CD4-positive, alpha-beta T cell treated with Interleukin-1 beta for 1 hour (primary cell): ENCODE measurements at regions not wholly inside any gene's neighbourhood (a gene's known extent, or its start where the extent isn't known, plus 50 kb on each side); places are given as distances from the start of the nearest gene placed in this dataset.
"Not testable (repeated sequence)": the region's sequence is repeated elsewhere in the genome, so short reads cannot be mapped to it uniquely, and the experiment has no call there.

Experiments used
- DNase-seq, 2 donors: peaks; one replicate each; pipeline ENCODE4 v3.0.0-alpha.2; 2020 to 2022

DNA sequence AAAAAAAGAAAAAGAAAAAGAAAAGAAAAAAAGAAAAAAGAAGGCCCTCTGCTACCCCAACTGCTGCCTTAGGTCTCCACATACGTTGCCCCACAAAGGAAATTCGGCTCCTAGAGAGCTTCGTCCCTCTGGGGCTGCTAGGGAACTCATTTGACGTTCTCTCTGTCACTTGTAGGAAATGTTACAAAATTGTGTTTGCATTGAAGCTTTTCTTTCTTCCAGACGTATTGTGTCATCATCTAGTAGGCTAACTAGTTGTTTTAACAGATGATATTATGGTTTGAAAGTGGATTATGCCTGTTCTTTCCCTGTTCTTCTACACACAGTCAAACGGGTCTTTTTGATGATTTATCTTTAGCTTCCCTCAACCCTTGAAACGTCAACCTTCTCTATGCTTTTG lies 125.3 kb downstream of the BDH1 start:
- DNase-seq = no peak

DNA sequence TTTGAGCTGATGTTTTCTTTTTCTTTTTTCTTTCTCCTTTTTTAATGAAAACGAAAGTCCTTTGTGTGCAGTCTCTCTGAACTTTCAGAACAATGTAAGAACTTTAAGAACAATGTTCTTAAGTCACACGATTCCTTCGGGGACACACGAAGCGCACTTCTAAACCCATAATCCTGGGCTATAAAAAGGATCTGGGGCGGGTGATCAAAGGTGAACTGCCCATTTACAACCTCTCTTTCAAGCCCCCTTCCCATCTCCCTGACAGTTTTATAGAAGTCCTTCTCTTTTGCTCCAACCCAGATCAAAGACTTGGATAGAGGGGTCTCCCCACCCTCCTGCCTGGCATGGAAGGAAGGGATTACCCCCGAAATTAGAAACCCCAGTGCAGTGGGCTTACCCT lies 126.8 kb downstream of the BDH1 start:
- DNase-seq = no peak

DNA sequence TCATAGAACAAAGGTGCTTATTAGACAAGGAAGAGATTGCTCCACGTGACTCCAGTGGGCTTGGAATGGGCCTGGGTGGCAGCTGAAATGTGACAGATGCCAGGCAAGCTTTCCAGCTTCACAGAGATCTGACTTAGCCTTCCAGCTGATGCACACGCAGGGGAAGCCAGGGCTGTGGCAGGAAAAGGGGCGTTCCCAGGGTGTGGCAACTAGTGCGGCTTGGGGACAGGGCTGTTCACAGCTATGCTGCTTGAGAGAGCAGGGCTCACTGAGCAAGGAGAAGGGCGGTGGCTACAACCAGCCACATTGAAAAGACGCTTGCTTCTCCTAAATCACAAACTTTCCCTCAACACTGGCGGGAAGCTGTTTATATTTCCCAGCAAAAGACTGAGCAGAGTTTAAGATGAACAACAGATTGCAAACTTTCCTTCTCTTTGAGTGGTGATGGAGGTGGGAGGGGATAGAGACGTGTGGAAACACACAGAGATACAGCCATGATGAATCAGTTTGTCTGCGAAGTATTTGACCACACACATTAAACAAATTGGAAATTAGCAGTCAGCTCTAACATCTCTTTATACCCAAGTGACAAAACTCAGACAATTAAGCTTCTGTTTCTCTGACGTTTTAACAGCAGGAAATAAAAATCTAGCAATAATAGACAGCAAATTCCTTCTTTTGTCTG lies 127.5 kb downstream of the BDH1 start:
- peak; percentile 5 to 16 for DNase-seq

DNA sequence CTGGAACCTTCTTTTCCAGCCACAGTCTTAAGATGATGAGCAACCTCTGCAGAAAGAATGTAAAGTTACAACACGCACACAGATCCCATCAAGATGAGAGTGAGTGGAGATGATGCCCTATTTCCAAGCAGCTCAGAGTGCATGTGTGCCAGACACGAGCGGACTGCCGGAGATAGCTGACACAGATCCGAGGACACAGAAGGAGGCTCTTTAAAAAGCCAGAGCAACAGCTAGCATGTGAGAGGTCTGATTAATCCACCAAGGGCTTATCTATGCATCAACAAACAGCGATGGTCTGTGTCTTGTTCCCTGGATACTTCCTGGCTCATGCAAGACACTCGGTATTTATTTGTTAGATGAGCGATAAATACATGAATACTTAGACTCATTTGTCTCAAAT lies 128.6 kb upstream of the DLG1 start:
- no peak for DNase-seq

DNA sequence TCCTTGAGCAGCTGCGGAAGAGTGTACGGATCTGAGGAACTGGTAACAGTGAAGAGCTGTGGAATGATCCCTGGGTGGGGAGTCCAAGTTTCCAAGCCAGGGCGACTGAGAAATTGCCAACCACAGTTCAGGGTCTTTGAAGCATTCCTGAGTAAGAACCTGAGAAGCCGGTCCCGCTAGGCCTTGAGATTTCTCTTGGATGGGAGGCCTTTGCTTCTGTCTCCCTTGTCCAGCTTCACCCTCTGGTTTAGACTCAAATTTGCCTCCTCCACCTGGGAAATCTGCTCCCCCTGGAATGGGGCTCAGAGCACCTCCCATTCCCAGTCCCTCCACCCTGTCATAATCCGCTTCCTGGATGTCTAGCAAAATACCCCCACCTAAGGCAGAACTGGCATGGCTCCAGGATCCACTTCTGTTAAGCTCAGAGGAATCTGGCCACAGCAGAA lies 127.7 kb upstream of the DLG1 start:
- no peak for DNase-seq

DNA sequence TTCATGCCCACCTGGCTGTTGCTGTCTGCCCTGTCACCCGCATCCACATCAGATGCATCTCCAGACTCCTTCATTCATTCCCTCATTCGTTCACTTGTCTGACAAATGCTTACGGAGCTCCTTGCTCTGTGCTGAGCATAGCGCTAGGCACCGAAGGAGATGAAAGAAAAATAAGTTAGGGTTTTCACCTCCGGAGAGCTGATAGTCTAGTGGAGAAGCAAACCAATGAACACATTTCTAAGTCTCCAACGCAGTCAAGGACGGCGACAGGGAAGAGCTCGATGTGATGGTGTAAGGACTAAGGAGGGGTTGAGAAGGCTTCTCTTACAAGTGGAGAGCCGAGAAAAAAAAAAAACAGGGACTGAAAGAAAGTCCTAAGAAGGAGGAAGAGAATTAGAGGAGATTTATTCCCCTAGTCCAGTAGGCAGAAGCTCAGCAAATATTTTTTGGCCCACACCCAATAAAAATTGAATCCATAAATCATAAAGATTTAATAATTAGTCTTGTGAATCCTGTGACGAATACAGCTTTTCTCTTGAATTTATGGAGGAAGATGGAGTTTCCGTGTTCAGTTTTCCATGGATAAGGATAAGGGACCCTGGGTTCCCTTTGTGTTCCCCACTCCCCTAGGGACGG lies 127.2 kb upstream of the DLG1 start:
- DNase-seq = no peak

DNA sequence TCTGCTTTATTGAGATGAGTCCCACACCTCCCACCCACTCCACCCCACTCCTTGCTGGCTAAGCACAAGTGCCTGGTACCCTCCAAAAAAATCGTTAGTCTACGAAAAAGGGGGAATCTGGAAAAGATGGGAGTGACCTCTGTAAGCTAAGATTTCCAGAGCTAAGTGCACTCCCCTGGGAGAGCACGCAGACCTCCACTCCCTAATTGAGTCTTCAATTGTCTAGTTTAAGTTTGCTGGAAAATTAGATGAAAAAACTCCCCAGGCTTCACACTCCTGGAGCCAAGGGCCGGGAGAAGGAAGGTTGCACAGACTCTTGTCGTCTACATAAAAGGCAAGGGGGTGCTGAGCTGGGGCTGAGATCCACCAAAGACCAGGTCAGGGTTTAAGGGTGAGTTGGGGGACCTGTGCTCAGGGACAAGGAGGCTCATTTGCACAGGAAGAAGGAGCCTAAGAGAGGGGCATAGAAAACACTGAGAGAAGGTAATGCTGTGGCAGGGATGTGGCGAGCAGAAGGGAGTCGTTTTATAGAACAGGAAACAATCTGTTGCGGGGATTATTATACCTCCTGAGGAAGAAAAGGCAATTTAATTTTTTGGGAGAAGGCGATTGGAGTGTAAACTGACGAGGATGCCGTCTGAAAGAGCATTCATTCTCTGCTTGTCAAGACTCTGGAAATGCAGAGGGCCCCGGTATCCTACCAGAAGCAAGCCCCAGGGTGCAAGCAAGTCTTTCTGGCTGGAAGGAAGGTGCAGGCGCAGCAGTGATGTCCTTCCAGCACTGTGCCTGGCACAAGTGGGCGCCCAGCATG lies 126.5 kb upstream of the DLG1 start:
- DNase-seq = no peak

DNA sequence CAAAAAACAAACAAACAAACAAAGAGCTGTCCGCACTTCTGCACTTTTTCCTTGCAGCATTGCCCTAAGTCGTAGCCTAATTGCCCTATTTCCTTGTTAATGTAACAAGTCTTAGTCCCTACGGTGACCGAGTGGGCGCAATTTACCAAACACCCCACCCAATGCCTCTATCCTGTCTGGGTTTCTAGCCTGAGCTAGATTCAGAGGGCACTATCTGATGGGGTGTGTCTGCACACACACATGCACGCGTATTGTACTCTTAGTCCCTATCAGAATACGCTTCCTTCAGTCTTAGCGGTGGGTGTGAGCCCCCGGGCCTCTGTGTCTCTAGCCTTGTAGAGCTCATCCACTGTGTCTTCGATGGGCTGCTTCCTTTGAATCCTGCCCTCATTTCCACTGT lies 125.9 kb upstream of the DLG1 start:
- no peak for DNase-seq

DNA sequence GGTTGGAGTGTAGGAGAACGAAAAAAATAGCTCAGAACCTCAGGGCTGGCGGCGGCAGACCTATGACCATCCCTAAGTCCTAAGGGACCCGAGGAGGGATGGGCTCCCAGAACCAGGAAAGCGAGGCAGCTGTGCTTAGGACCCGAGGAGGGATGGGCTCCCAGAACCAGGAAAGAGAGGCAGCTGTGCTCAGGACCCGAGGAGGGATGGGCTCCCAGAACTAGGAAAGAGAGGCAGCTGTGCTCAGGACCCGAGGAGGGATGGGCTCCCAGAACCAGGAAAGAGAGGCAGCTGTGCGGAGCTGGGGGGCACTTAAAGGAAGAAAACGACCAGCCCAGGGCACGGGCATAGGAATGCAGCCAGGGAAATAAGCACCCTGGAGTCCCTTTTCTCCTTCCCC lies 125.0 kb upstream of the DLG1 start:
- DNase-seq = no peak

DNA sequence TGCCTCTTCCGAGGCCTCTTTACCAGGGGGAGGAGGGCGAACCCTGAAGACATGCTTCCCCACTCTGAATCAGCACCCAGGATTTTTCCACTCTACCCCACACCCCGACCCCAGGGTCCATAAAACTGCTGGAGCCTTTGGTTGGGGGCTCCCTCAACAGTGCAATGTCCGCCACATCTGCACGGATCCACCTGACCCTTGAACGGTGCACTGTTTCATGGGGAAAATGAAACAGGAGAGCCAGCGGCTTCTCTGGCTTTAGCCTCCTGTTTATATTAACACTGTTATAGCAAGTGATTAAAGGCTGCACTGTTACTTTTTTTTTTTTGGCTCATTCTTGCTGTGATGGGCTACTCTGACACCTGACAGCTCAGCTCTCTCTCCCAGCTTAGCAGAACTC lies 124.1 kb upstream of the DLG1 start:
- DNase-seq = no peak

DNA sequence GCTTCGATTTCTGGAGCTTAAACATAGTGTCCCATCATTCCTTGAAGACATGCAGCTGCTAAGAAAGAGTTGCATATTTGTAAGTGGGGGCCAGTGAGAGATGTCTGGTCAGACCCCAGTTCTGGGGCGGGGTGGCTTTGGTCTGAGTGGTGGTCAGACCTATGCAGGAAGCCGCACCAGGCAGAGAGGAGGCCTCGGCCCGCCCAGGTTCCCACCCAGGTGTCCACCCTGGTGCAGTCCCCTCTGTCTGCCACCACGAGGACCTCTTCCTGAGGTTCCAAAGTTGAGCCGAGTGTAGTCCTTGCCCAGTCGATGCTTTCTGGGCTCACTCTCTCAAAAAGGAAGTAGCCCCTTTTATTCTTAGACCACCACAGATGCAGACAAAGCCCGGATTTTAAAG lies 122.6 kb upstream of the DLG1 start:
- no peak for DNase-seq

DNA sequence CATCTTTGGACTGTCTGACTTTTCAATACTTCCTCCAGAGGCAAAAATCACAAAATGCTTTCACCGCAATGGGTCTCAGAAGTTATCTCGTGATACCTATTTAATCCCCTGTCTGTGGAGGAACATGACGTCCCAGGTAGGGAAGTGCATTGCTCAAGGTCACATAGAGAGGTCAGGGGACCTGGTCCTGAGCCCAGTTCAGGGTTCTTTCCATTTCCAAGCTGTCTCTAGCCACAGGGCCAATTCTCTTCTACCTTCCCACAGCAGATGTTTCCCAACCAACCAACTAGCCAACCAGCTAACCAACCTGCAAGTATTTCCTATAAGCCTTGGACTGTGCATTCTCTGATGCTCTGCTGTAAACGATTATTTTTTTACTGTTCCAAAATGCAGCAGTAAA lies 122.2 kb upstream of the DLG1 start:
- DNase-seq = no peak

DNA sequence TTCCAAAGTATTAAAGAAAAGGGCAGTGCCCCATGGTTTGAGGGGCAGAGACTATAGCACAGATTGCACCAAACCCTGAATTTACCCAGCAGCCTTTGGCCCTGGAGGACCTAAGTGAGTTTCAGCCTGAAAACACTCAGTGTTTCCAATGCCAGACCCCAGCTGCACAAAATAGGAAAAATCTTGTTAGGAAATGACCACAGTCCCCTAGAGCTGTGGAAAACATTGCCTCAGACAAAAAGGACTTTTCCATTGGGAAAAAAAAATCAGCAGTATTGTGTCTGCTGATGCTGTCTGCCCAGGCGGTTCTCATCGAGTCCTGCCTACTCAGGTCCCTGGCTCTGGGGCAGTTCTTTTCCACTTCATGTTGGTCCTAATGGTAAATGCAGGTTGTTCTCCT lies 121.7 kb upstream of the DLG1 start:
- no peak for DNase-seq

DNA sequence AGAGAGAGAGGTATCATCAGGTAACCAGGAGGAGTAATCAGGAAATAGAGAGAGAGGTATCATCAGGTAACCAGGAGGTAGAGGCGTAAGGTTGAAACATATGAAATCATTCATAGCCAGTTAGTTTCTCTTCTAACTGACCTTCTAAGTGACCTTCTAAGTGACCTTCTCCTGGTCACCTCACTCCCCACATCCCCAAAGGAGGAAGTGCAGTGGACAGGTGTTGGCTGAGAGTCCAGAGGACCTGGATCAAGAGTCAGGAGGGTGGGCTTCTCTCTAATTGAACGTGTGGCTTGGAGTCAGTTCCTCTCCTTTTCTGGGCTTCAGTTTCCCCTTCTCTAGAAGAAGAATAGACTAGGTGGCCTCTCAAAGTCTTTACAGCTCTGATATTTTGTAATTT lies 121.3 kb upstream of the DLG1 start:
- no peak for DNase-seq

DNA sequence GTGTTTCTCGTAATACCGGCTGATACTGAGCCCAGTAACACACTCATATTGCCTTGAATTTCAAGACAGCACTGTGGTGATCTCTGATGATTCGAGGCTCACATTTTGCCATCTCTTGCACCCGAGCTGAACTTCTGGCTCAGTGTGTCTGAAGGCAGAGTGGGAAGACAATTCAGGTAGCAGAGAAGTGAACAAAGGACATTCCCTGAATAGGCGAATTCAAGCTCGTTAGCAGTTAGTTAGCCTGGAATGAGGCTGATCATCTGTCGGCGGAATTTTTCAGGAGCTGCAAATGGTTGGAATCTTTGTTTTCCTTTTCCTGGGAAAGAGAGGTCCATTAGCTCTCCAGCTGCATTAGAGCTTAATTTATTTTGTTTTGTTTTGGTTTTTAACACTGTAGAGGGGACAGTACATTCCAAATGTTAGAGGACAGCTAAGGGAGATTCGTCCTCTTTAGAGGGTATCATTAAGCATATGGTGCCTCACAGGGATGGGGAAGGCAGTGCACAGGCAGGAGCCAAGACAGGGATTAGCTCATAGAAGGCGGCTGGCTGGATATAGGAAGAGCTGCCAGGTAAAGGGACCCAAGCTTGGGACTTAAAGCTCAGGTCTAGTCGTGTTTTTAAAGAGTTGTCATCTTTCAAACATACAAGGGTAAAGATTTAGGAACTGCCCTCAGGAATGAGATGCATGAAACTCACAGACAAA lies 119.7 kb upstream of the DLG1 start:
- DNase-seq = no peak

DNA sequence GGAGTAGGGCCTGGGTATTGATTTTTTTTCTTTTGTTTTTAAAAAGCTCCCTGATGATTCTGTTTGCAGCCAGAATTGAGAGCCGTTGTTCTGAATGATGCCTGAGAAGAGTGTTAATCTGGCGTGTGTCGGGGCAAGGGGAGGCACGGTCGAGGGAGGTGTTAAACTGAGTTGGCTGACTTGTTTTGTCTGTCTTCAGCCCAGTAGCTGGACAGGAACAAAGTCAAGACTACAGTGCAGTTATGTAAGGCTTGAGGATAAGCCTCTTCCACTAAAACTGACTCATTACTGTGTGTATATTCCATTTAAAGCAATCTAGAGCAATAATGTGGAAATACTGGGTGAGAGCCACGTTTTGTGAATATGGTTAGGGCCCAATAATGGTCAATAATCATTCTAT lies 119.0 kb upstream of the DLG1 start:
- DNase-seq = no peak

DNA sequence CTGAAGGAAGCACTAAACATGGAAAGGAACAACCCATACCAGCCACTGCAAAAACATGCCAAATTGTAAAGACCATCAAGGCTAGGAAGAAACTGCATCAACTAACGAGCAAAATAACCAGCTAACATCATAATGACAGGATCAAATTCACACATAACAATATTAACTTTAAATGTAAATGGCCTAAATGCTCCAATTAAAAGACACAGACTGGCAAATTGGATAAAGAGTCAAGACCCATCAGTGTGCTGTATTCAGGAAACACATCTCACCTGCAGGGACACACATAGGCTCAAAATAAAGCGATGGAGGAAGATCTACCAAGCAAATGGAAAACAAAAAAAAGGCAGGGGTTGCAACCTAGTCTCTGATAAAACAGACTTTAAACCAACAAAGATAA lies 113.5 kb upstream of the DLG1 start:
- DNase-seq = not testable (repeated sequence)

DNA sequence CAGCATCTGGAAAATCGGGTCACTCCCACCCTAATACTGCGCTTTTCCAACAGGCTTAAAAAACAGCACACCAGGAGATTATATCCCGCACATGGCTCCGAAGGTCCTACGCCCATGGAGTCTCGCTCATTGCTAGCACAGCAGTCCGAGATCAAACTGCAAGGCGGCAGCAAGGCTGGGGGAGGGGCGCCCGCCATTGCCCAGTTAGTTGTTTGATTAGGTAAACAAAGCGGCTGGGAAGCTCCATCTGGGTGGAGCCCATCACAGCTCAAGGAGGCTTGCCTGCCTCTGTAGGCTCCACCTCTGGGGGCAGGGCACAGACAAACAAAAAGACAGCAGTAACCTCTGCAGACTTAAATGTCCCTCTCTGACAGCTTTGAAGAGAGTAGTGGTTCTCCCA lies 111.8 kb upstream of the DLG1 start:
- not testable (repeated sequence) for DNase-seq

DNA sequence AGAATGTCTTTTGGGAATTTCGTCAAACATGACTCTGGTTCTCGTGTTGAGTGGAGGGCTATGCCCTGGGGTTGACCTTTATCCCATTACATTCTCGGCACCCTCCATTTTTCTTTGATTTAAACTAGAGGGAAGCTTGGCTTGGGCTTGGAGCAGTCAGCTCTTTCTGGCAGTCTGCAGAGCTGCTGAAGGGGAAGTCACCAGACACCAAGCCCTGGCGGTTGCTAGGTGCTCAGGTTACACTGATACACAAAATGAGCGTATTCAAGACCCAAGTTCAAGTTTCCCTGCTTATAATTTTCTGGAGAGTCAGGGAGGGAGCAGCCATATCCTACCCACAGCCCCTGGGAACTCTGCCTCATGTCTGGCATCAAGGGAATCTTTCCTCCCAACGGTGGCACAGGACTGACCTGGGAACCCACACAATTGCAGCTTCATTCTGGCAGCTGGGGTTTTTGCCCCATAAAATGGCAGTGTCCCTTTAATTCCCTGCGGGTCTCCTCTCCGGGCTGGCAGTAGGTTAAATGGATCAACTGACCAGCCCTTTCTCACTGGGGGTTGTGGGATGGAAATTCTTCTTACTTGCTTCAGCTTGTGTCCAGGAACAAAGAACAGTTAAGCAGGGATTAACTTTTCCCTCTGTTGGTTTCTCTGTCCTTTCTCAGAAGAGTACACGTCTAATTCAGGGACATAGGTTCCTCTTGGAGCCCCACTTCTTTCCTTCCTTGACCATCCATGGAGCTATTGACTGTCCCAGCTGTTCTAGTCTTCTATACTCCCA lies 110.0 kb upstream of the DLG1 start:
- DNase-seq = no peak

DNA sequence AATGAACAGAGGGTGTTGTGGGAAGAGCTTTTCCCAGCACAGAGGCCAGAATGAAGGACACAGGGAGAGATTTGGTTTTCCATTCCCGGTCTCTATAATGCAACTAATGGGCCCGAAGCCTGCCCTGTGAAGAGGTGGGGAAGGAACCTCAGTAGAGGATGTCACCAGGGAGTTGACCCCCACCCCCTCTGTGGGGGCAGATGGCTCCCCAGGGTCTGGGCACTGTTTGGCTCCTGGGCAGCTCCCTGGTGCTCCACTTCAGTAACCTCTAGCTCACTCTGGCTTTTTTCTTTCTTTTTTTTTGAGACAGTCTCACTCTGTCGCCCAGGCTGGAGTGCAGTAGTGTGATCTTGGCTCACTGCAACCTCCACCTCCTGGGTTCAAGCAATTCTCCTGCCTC lies 109.1 kb upstream of the DLG1 start:
- no peak for DNase-seq

DNA sequence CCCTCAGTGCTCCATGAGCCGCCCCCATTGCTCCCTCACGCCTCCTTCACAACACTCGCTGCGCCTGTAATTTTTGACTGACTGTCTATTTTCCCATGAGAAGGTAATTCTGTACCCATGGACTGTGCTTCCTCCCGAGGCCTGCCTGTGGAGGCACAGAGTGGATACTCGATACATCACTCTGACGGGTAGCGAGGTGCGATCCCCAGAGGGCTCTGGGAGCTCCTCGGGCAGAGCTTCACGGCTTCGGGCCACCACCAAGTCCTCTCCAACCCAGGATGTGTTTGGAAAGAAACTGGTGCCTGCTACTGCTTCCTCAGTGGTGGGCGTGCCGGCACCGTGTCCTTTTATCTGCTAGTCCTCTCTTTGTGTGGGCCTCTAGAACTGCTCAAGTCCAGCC lies 108.6 kb upstream of the DLG1 start:
- DNase-seq = no peak

DNA sequence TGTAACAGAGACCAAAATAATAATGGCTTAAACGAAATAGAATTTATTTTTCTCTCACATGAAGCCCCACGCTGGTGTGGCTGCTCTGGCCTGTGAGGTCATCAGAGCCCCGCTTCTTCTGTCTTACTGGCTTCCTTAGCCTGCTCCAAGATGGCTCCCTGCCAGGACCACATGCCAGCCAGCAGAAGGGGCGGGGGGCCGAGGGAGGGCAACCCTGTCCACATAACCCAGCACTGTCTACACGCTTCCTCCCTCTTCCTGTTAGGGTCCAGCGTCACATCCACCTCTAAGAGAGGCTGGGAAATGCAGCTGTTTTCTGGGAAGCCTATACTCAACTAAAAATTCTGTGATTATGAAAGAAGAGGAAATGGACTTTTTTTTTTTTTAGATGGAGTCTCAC lies 107.9 kb upstream of the DLG1 start:
- DNase-seq = no peak

DNA sequence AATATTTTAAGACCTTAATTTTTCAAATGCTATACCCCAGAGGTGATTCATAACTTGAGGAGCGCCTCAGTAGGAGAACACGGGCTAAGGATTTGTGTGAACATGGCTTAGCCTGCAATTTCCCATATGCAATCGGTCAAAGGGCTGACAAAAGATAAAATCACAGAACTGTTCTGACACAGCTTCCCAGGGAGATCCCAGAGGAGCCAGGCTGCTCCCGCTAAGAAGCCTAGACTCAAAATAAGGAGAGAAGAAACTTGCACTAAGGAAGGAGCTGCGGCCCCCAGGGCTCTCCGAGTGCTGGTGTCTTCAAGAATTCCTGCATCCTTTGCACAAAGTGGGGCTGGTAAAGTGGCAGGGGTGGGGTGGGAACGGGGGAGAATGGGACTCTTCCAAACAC lies 106.3 kb upstream of the DLG1 start:
- no peak for DNase-seq
